ENCODE measurements at regions not wholly inside any gene's neighbourhood (a gene's known extent, or its start where the extent isn't known, plus 50 kb on each side); places are given as distances from the start of the nearest gene placed in this dataset.

DNA sequence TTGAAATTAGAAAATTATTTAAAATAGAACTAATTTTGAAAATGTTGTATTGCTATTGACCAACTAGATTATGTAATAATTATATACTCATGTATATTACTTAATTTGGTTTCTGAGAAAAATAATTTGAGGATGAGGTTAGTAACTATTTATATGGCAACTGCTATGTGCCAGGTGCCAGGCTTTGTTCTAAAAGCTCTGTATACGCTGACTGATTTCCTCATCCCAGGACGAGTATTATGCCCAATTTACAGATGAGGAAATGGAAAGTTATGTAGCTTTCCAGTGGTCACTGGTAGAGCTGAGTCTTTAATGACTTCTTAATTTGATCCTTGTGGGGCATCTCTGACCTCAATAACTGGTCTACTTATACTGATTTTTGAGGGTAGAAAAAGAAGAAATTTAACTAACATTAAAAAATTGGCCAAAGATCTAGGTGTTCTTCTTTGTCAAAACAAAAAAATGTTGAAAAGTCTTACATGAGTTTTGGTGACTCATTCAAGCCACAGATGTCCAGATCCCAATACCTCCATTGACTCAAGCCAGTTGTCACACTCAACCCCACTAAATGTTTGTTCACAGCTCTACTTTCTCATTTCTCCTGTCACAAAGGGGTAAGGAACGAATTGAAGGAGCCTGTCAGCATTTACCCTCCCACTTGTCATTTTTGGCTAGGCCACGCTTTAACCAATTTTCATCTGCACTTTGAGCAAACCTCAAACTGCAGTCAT is 228.1 kb upstream of the MEF2C start:
- Histone ChIP-seq H3K9me3 (no peaks in the 10 kb centered on the region), H3K27me3 (no peaks in the 10 kb centered on the region), H3K4me1 (no peaks in the 10 kb centered on the region), H3K36me3 (no peaks in the 10 kb centered on the region), H3K27ac (no peak overlapping the region), H3K4me3 (no peak overlapping the region)
- 86 to 89% methylated on average over 4 of the region's 4 CpGs for WGBS, 2 donors
- DNase-seq, result no peak
- intact Hi-C loops (cut with DNase I), result no loop called here
- TF ChIP-seq POLR2AphosphoS5 (IDR thresholded peaks at IDR 0.05) (no peak), EP300 (IDR thresholded peaks at IDR 0.05) (no peak), POLR2A (IDR thresholded peaks at IDR 0.05) (no peak)
- TF ChIP-seq, protein P1, sequence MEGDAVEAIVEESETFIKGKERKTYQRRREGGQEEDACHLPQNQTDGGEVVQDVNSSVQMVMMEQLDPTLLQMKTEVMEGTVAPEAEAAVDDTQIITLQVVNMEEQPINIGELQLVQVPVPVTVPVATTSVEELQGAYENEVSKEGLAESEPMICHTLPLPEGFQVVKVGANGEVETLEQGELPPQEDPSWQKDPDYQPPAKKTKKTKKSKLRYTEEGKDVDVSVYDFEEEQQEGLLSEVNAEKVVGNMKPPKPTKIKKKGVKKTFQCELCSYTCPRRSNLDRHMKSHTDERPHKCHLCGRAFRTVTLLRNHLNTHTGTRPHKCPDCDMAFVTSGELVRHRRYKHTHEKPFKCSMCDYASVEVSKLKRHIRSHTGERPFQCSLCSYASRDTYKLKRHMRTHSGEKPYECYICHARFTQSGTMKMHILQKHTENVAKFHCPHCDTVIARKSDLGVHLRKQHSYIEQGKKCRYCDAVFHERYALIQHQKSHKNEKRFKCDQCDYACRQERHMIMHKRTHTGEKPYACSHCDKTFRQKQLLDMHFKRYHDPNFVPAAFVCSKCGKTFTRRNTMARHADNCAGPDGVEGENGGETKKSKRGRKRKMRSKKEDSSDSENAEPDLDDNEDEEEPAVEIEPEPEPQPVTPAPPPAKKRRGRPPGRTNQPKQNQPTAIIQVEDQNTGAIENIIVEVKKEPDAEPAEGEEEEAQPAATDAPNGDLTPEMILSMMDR (IDR thresholded peaks at IDR 0.05), result no peak

GRCh38 chr5:89106480-89106879 is 223.5 kb upstream of the MEF2C start:
- DNase-seq, result no peak
- no peaks in the 10 kb centered on the region for H3K9me3 ChIP-seq
- no peaks in the 10 kb centered on the region for H3K36me3 ChIP-seq
- H3K4me3 ChIP-seq, result no peak overlapping the region
- WGBS, 2 donors, result 73 to 84% methylated on average over 1 of the region's 1 CpG
- H3K27me3 ChIP-seq, result no peaks in the 10 kb centered on the region
- intact Hi-C loops (cut with DNase I), result no loop called here
- H3K27ac ChIP-seq, result no peak overlapping the region
- H3K4me1 ChIP-seq, result no peaks in the 10 kb centered on the region
- TF ChIP-seq POLR2A (IDR thresholded peaks at IDR 0.05), result no peak
- no peak for TF ChIP-seq EP300 (IDR thresholded peaks at IDR 0.05)
- TF ChIP-seq, protein P1 (IDR thresholded peaks at IDR 0.05), result no peak
- no peak for TF ChIP-seq POLR2AphosphoS5 (IDR thresholded peaks at IDR 0.05)

- intact Hi-C loops (cut with DNase I), result no loop called here
- H3K27me3 ChIP-seq, result no peaks in the 10 kb centered on the region
- H3K4me1 ChIP-seq, result no peaks in the 10 kb centered on the region
- 98 to 100% methylated on average over 2 of the region's 2 CpGs for WGBS, 2 donors
- no peaks in the 10 kb centered on the region for H3K36me3 ChIP-seq
- no peak overlapping the region for H3K4me3 ChIP-seq
- H3K27ac ChIP-seq, result no peak overlapping the region
- no peak for DNase-seq
- no peaks in the 10 kb centered on the region for H3K9me3 ChIP-seq
- TF ChIP-seq EP300 (IDR thresholded peaks at IDR 0.05), result no peak
- TF ChIP-seq, protein P1 (IDR thresholded peaks at IDR 0.05), result no peak
- no peak for TF ChIP-seq POLR2A (IDR thresholded peaks at IDR 0.05)
- TF ChIP-seq POLR2AphosphoS5 (IDR thresholded peaks at IDR 0.05), result no peak
Measured at GRCh38 chr5:89105836-89106235, 222.9 kb upstream of the MEF2C start.

- 0 to 44% methylated on average over 1 of the region's 1 CpG for WGBS, 2 donors
- no peaks in the 10 kb centered on the region for H3K9me3 ChIP-seq
- TF ChIP-seq POLR2A (IDR thresholded peaks at IDR 0.05), result no peak
- intact Hi-C loops (cut with DNase I), result no loop called here
- no peak overlapping the region for H3K27ac ChIP-seq
- no peaks in the 10 kb centered on the region for H3K36me3 ChIP-seq
- DNase-seq, result no peak
- H3K4me3 ChIP-seq, result no peak overlapping the region
- H3K27me3 ChIP-seq, result no peaks in the 10 kb centered on the region
- no peaks in the 10 kb centered on the region for H3K4me1 ChIP-seq
Measured at GRCh38 chr5:89105171-89105695, 222.2 kb upstream of the MEF2C start.

DNA sequence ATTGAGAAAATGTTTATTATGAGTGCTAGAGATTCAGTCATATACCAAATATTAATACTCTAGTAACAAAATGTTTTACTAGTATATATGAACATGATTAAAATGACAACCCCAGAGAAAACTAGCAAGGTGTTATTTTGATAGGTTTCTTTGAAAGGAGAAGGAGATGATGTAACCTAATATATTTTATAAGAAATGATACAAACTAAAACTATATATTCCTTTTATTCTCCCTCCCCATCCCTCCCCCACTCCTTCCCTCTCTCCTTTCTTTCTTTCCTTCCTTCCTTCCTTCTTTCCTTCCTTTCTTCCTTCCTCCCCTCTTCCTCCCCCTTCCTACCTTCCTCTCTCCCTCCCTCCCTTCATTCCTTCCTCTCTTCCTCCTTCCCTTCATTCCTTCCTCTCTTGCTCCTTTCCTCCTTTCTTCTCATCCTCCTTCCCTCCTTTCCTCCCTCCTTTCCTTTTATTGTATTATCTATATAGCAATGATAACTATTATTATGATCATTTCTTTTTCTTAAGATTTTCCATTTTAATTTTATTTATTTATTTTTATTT is 215.3 kb upstream of the MEF2C start:
- no peak overlapping the region for H3K27ac ChIP-seq
- peaks cover 0 to 3% (median 0%) of the 10 kb centered on the region in 4 donors for H3K9me3 ChIP-seq
- TF ChIP-seq POLR2A (IDR thresholded peaks at IDR 0.05), result no peak
- TF ChIP-seq POLR2AphosphoS5 (IDR thresholded peaks at IDR 0.05), result no peak
- TF ChIP-seq, protein P1 (IDR thresholded peaks at IDR 0.05), result no peak
- H3K27me3 ChIP-seq, result no peaks in the 10 kb centered on the region
- intact Hi-C loops (cut with DNase I), result no loop called here
- H3K4me3 ChIP-seq, result no peak overlapping the region
- no peaks in the 10 kb centered on the region for H3K4me1 ChIP-seq
- DNase-seq, result no peak
- H3K36me3 ChIP-seq, result no peaks in the 10 kb centered on the region
